HEK293T (cell line): ENCODE measurements at regions not wholly inside any gene's neighbourhood (a gene's known extent, or its start where the extent isn't known, plus 50 kb on each side); places are given as distances from the start of the nearest gene placed in this dataset.

Experiments used
- CTCF ChIA-PET: fragments of 350-600 bp; formaldehyde crosslinking; extraction: SDS; loops from one replicate; lab custom pipeline; 2021; ENCODE audit warnings: antibody characterized with exemption, inconsistent platforms; lab: Yijun Ruan, JAX
- POLR2A ChIA-PET: fragments of 350-600 bp; formaldehyde crosslinking; extraction: SDS; loops from one replicate; lab custom pipeline; 2020; ENCODE audit warnings: antibody characterized with exemption, inconsistent platforms; lab: Yijun Ruan, JAX
- DNase-seq: peaks from one replicate; pipeline ENCODE4 v3.0.0; 2012; ENCODE audit warnings: mixed read lengths; ENCODE audit errors: extremely low spot score
- ARNT ChIP-seq: fragments of 450-650 bp; IDR thresholded peaks from 2 replicates; pipeline ENCODE4 v1.6.1; 2017; ENCODE audit warnings: mild to moderate bottlenecking
- BHLHE40 ChIP-seq: fragments of 450-650 bp; IDR thresholded peaks from 2 replicates; pipeline ENCODE4 v1.6.1; 2016; ENCODE audit warnings: mild to moderate bottlenecking, moderate library complexity, borderline replicate concordance
- CTBP1 ChIP-seq: fragments of 450-650 bp; IDR thresholded peaks from 2 replicates; pipeline ENCODE4 v1.6.1; 2016; ENCODE audit warnings: borderline replicate concordance
- ELF4 ChIP-seq: fragments of 450-650 bp; IDR thresholded peaks from 2 replicates; pipeline ENCODE4 v1.6.1; 2017; ENCODE audit warnings: antibody characterized with exemption
- FOXA1 ChIP-seq: fragments of 450-650 bp; IDR thresholded peaks from 2 replicates; pipeline ENCODE4 v1.6.1; 2016; ENCODE audit warnings: mild to moderate bottlenecking
- FOXK2 ChIP-seq: fragments of 450-650 bp; IDR thresholded peaks from 2 replicates; pipeline ENCODE4 v1.6.1; 2016; ENCODE audit warnings: mild to moderate bottlenecking
- FOXM1 ChIP-seq: fragments of 450-650 bp; IDR thresholded peaks from 2 replicates; pipeline ENCODE4 v1.6.1; 2017; ENCODE audit warnings: mild to moderate bottlenecking, borderline replicate concordance
- HDGF ChIP-seq: fragments of 450-650 bp; IDR thresholded peaks from 2 replicates; pipeline ENCODE4 v1.6.1; 2017; ENCODE audit warnings: antibody characterized with exemption, borderline replicate concordance
- L3MBTL2 ChIP-seq: fragments of 450-650 bp; conservative IDR thresholded peaks from 2 replicates; pipeline ENCODE4 v1.6.1; 2016; ENCODE audit warnings: mild to moderate bottlenecking
- LEF1 ChIP-seq: fragments of 450-650 bp; IDR thresholded peaks from 2 replicates; pipeline ENCODE4 v1.6.1; 2017; ENCODE audit warnings: mild to moderate bottlenecking, borderline replicate concordance
- NFRKB ChIP-seq: fragments of 450-650 bp; IDR thresholded peaks from 2 replicates; pipeline ENCODE4 v1.6.1; 2016; ENCODE audit warnings: mild to moderate bottlenecking, moderate library complexity
- PKNOX1 ChIP-seq: fragments of 450-650 bp; IDR thresholded peaks from 2 replicates; pipeline ENCODE4 v1.6.1; 2016
- SP1 ChIP-seq: fragments of 450-650 bp; IDR thresholded peaks from 2 replicates; pipeline ENCODE4 v1.6.1; 2017
- SUZ12 ChIP-seq: fragments of 450-650 bp; IDR thresholded peaks from 2 replicates; pipeline ENCODE4 v1.6.1; 2016; ENCODE audit warnings: mild to moderate bottlenecking
- TARDBP ChIP-seq: fragments of 450-650 bp; IDR thresholded peaks from 2 replicates; pipeline ENCODE4 v1.6.1; 2016
- ZNF384 ChIP-seq: fragments of 450-650 bp; IDR thresholded peaks from 2 replicates; pipeline ENCODE4 v1.6.1; 2016

DNA sequence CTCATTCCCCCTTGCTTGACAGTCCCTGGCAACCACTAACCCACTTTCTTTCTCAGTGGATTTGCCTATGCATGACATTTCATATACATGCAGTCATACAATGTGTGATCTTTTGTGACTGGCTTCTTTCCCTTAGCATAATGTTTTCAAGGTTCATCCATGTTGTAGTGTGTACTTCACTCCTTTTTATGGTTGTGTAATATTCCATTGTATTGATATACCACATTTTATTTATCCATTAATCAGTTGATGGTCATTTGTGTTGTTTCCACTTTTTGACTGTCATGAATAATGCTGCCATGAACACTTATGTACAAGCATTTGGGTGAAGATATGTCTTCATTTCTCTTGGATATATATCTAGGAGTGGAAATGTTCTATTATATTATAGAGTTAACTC, 127.7 kb upstream of the GRIK3 start:
- DNase-seq: no peak
- CTCF ChIA-PET: no interaction called here
- TF ChIP-seq FOXK2 (no peak), ELF4 (no peak), BHLHE40 (no peak), FOXA1 (no peak), FOXM1 (no peak), L3MBTL2 (no peak), SP1 (no peak), ZNF384 (no peak), PKNOX1 (no peak), ARNT (no peak), CTBP1 (no peak)
- POLR2A ChIA-PET: no interaction called here

DNA sequence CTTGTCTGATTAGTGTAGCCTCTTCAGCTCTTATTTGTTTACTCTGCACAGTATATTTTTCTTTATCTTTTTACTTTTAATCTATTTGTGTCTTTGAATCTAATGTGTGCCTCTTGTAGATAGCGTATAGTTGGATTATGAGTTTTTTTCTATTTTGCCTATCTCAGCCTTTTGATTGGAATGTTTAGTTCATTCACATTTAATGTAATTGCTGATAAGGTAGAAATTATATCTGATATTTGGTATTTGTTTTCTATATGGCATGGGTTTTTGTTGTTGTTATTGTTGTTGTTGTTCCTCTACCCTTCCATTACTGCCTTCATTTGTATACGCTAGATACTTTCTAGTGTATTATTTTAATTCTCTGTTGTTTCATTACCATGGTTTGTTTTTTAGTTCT, 131.7 kb upstream of the GRIK3 start:
- CTCF ChIA-PET: no interaction called here
- TF ChIP-seq BHLHE40 (no peak), TARDBP (no peak), ZNF384 (no peak), FOXK2 (no peak), ARNT (no peak), ELF4 (no peak), NFRKB (no peak), SUZ12 (no peak), FOXA1 (no peak), LEF1 (no peak), FOXM1 (no peak), SP1 (no peak)
- POLR2A ChIA-PET: no interaction called here
- no peak for DNase-seq

- ChIA-PET POLR2A (no interaction called here), CTCF (interaction anchor here (0.7 kb wide), 1 partner anchor 23 kb away, joined by 3 read pairs; no protein-coding TSS in a partner anchor)
- no peak for DNase-seq
- TF ChIP-seq PKNOX1 (no peak), FOXK2 (no peak), SP1 (no peak), TARDBP (no peak), FOXA1 (no peak), LEF1 (no peak), NFRKB (no peak), ELF4 (no peak), ZNF384 (no peak), SUZ12 (no peak), FOXM1 (no peak)
Measured at GRCh38 chr1:37167479-37167878, 133.2 kb upstream of the GRIK3 start.

GRCh38 chr1:37169241-37169640, 134.9 kb upstream of the GRIK3 start:
- ChIA-PET POLR2A (no interaction called here), CTCF (no interaction called here)
- no peak for TF ChIP-seq FOXA1
- no peak for TF ChIP-seq PKNOX1
- TF ChIP-seq L3MBTL2: no peak
- TF ChIP-seq LEF1: no peak
- DNase-seq: no peak

GRCh38 chr1:37169743-37170275, 135.5 kb upstream of the GRIK3 start:
- TF ChIP-seq NFRKB (no peak), ELF4 (no peak), FOXM1 (no peak), BHLHE40 (no peak), L3MBTL2 (no peak), PKNOX1 (no peak)
- ChIA-PET CTCF (no interaction called here), POLR2A (no interaction called here)
- DNase-seq: no peak

- ChIA-PET CTCF (no interaction called here), POLR2A (no interaction called here)
- TF ChIP-seq HDGF (no peak), BHLHE40 (no peak), ELF4 (no peak), ARNT (no peak), SUZ12 (no peak), NFRKB (no peak), ZNF384 (no peak), SP1 (no peak), CTBP1 (no peak), L3MBTL2 (no peak), FOXM1 (no peak), FOXK2 (no peak), LEF1 (no peak), TARDBP (no peak), PKNOX1 (no peak), FOXA1 (no peak)
- DNase-seq: no peak
Measured at GRCh38 chr1:37171691-37172090, 137.4 kb upstream of the GRIK3 start.
